ENCODE measurements at regions not wholly inside any gene's neighbourhood (a gene's known extent, or its start where the extent isn't known, plus 50 kb on each side); places are given as distances from the start of the nearest gene placed in this dataset.

DNA sequence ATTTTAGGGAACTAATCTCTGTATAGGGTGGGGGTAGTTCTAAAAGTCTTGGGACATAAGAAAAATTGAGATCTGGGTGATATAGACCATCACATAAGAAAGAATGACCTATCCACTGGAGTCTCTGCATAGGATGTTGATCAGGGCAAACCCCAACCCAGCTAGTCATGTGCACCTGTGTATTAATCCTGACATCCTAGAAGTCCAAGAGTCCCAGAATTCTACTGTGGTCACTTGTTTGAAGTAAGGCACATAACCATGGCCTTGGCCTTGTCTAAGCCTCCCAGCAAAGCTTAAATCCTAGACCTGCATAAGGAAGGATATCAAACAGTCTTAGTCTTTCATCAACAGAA lies 334.1 kb upstream of the DCN start:
- POLR2A ChIA-PET = no interaction called here
- Mint-ChIP-seq H3K27ac (no peak overlapping the region), H3K27me3 (peaks cover 9% of the 10 kb centered on the region), H3K4me1 (no peaks in the 10 kb centered on the region), H3K9me3 (ENCODE audit: insufficient read depth) (peaks cover 1% of the 10 kb centered on the region), H3K4me3 (no peak overlapping the region)
- Histone ChIP-seq H3K9ac (ENCODE audit: low read length) (no peak overlapping the region), H4K20me1 (ENCODE audit: control insufficient read depth, insufficient read depth, low read length, poor library complexity, severe bottlenecking) (no peaks in the 10 kb centered on the region), H3K27me3 (replicated peaks in 1 of 4; ENCODE audit: control extremely low read depth in 1 of 4, control insufficient read depth in 3 of 4, insufficient read depth in 4 of 4, low read length in 3 of 4) (peaks cover 0 to under 1% (median 0%) of the 10 kb centered on the region in 4 experiments), H3K9me3 (ENCODE audit: control extremely low read depth in 1 of 3, control insufficient read depth in 2 of 3, insufficient read depth in 1 of 3, low read length in 2 of 3) (no peaks in the 10 kb centered on the region), H3K79me2 (ENCODE audit: control insufficient read depth, insufficient read depth, low read length) (no peaks in the 10 kb centered on the region), H3K4me3 (ENCODE audit: control extremely low read depth in 1 of 5, extremely low read depth in 1 of 5, insufficient read depth in 1 of 5, low read depth in 2 of 5, low read length in 4 of 5) (no peak overlapping the region), H2AFZ (ENCODE audit: insufficient read depth, low read depth, low read length, poor library complexity, severe bottlenecking) (no peak overlapping the region), H3K4me2 (replicated peaks; ENCODE audit: low read depth, low read length, poor library complexity, severe bottlenecking) (no peak overlapping the region), H3K4me1 (ENCODE audit: control insufficient read depth in 2 of 2, insufficient read depth in 2 of 2, low read length in 2 of 2) (no peaks in the 10 kb centered on the region), H3K27ac (ENCODE audit: low read length in 2 of 2) (no peak overlapping the region), H3K36me3 (replicated peaks in 1 of 2; ENCODE audit: control extremely low read depth in 1 of 2, control insufficient read depth in 1 of 2, extremely low read depth in 1 of 2, insufficient read depth in 2 of 2, low read length in 1 of 2) (no peaks in the 10 kb centered on the region)
- CTCF ChIA-PET = no interaction called here
- TF ChIP-seq, protein P1, sequence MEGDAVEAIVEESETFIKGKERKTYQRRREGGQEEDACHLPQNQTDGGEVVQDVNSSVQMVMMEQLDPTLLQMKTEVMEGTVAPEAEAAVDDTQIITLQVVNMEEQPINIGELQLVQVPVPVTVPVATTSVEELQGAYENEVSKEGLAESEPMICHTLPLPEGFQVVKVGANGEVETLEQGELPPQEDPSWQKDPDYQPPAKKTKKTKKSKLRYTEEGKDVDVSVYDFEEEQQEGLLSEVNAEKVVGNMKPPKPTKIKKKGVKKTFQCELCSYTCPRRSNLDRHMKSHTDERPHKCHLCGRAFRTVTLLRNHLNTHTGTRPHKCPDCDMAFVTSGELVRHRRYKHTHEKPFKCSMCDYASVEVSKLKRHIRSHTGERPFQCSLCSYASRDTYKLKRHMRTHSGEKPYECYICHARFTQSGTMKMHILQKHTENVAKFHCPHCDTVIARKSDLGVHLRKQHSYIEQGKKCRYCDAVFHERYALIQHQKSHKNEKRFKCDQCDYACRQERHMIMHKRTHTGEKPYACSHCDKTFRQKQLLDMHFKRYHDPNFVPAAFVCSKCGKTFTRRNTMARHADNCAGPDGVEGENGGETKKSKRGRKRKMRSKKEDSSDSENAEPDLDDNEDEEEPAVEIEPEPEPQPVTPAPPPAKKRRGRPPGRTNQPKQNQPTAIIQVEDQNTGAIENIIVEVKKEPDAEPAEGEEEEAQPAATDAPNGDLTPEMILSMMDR (IDR thresholded peaks at IDR 0.05) = no peak
- TF ChIP-seq EZH2 (IDR thresholded peaks at IDR 0.05; ENCODE audit: borderline replicate concordance, insufficient read depth, low read depth, low read length, poor library complexity, severe bottlenecking) = no peak
- DNase-seq (no peak), ATAC-seq (ENCODE audit: low read depth) (no peak)
- intact Hi-C loops (cut with micrococcal nuclease) = no loop called here

DNA sequence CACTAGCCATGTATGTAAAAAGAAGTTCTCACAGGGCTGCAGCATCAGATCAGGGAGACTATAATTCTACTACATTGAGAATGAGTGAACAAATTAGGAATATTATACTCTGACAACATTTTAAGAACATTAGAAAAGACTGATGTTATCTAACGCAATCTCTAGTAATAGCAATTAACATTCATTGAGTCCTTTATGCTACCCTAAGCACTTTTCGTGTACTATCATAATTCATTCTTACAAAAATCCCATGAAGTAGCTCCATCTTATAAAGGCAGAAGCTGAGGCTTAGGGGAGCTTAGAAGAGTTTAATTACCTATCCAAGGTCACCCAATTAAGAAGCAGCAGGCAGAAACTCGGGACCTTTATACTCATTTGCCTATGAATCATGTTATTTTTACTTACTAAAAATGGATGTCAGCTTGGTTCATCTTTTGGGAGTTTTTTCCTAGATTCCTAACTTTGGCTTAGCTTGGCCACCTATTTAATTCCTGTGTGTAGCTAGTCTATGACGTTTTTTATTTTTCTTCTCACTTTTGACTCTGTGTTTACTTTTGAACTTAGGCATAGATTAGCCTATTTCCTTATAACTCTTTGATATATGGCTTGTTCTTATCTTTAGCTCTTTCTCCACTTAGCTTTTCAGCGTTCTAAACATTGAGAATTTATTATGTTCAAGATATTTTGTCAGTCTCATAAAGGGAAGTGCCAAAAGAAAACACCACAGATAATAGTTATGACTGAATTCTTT lies 333.5 kb upstream of the DCN start:
- no CpG with 5 or more reads among the region's 5 CpGs for WGBS (ENCODE audit: insufficient coverage)
- Histone ChIP-seq H3K79me2 (ENCODE audit: control insufficient read depth, insufficient read depth, low read length) (no peaks in the 10 kb centered on the region), H3K9me3 (ENCODE audit: control extremely low read depth in 1 of 3, control insufficient read depth in 2 of 3, insufficient read depth in 1 of 3, low read length in 2 of 3) (no peaks in the 10 kb centered on the region), H3K9ac (ENCODE audit: low read length) (no peak overlapping the region), H3K27me3 (replicated peaks in 1 of 4; ENCODE audit: control extremely low read depth in 1 of 4, control insufficient read depth in 3 of 4, insufficient read depth in 4 of 4, low read length in 3 of 4) (no peaks in the 10 kb centered on the region), H3K4me2 (replicated peaks; ENCODE audit: low read depth, low read length, poor library complexity, severe bottlenecking) (no peak overlapping the region), H3K27ac (ENCODE audit: low read length in 2 of 2) (no peak overlapping the region), H3K36me3 (replicated peaks in 1 of 2; ENCODE audit: control extremely low read depth in 1 of 2, control insufficient read depth in 1 of 2, extremely low read depth in 1 of 2, insufficient read depth in 2 of 2, low read length in 1 of 2) (no peaks in the 10 kb centered on the region), H3K4me3 (ENCODE audit: control extremely low read depth in 1 of 5, extremely low read depth in 1 of 5, insufficient read depth in 1 of 5, low read depth in 2 of 5, low read length in 4 of 5) (no peak overlapping the region), H4K20me1 (ENCODE audit: control insufficient read depth, insufficient read depth, low read length, poor library complexity, severe bottlenecking) (no peaks in the 10 kb centered on the region), H3K4me1 (ENCODE audit: control insufficient read depth in 2 of 2, insufficient read depth in 2 of 2, low read length in 2 of 2) (no peaks in the 10 kb centered on the region), H2AFZ (ENCODE audit: insufficient read depth, low read depth, low read length, poor library complexity, severe bottlenecking) (no peak overlapping the region)
- ATAC-seq (ENCODE audit: low read depth) = no peak
- no peak overlapping the region for H3K27ac Mint-ChIP-seq
- H3K4me1 Mint-ChIP-seq = no peaks in the 10 kb centered on the region
- POLR2A ChIA-PET = no interaction called here
- peaks cover 1% of the 10 kb centered on the region for H3K9me3 Mint-ChIP-seq (ENCODE audit: insufficient read depth)
- CTCF ChIA-PET = interaction anchor here (0.9 kb wide), 1 partner anchor 9 kb away, joined by 3 read pairs; no protein-coding TSS in a partner anchor
- no peak for DNase-seq
- TF ChIP-seq EZH2 (IDR thresholded peaks at IDR 0.05; ENCODE audit: borderline replicate concordance, insufficient read depth, low read depth, low read length, poor library complexity, severe bottlenecking) = no peak
- TF ChIP-seq, protein P1 (IDR thresholded peaks at IDR 0.05) = no peak
- peaks cover 14% of the 10 kb centered on the region for H3K27me3 Mint-ChIP-seq
- intact Hi-C loops (cut with micrococcal nuclease) = no loop called here
- H3K4me3 Mint-ChIP-seq = no peak overlapping the region
